ENCODE measurements at regions not wholly inside any gene's neighbourhood (a gene's known extent, or its start where the extent isn't known, plus 50 kb on each side); places are given as distances from the start of the nearest gene placed in this dataset.

DNA sequence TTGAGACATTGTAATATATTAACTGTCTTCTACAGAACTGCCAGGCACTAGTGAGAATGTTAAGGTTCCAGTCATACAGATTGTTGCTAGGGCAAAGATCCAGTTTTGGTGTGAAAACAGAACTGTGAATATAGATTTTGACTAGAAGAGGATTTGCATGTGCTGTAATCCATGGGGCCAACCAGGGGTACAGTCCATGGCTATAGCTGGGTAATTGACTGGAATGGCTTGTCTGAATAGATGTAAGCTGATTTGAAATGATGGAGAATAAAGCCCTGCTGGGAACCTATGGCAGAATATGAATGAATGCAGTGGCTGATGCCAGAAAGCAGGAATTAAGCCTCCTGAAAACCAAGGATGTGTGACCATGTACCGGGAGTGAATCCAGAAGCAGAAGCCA lies 748.5 kb upstream of the CDH10 start:
- peaks cover 0 to under 1% (median 0%) of the 10 kb centered on the region in 4 donors for H3K9me3 ChIP-seq
- DNase-seq, result no peak
- intact Hi-C loops (cut with DNase I; ENCODE audit: low total_unique reads), result no loop called here
- no peaks in the 10 kb centered on the region for H3K27me3 ChIP-seq
- WGBS, 5 donors, result 52 to 100% (median 90%) methylated on average over 1 of the region's 1 CpG
- no peak overlapping the region for H3K27ac ChIP-seq
- TF ChIP-seq EP300 (IDR thresholded peaks at IDR 0.05) (no peak), POLR2A (IDR thresholded peaks at IDR 0.05) (no peak), POLR2AphosphoS5 (IDR thresholded peaks at IDR 0.05) (no peak)
- TF ChIP-seq, protein P1, sequence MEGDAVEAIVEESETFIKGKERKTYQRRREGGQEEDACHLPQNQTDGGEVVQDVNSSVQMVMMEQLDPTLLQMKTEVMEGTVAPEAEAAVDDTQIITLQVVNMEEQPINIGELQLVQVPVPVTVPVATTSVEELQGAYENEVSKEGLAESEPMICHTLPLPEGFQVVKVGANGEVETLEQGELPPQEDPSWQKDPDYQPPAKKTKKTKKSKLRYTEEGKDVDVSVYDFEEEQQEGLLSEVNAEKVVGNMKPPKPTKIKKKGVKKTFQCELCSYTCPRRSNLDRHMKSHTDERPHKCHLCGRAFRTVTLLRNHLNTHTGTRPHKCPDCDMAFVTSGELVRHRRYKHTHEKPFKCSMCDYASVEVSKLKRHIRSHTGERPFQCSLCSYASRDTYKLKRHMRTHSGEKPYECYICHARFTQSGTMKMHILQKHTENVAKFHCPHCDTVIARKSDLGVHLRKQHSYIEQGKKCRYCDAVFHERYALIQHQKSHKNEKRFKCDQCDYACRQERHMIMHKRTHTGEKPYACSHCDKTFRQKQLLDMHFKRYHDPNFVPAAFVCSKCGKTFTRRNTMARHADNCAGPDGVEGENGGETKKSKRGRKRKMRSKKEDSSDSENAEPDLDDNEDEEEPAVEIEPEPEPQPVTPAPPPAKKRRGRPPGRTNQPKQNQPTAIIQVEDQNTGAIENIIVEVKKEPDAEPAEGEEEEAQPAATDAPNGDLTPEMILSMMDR (IDR thresholded peaks at IDR 0.05), result no peak
- no peak overlapping the region for H3K4me3 ChIP-seq
- no peaks in the 10 kb centered on the region for H3K36me3 ChIP-seq
- H3K4me1 ChIP-seq, result no peaks in the 10 kb centered on the region

DNA sequence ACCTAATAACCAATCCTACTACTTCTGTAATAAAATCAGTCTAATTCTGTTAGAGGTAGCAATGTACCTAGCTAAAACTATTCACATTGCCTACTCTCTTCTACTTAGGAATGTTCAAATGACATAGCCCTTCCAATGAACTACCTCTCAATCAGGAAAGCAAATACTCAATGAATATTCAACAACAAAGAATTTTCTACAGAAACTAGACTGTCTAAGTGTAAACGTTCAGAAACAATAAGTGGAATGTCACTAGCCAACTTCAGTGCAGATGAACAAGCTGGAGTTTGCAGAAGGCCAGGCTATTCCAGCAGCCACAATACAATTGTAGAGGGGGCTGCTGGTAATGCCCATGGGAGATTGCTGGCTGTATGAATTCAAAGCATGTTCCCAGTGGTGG lies 743.2 kb upstream of the CDH10 start:
- TF ChIP-seq, protein P1 (IDR thresholded peaks at IDR 0.05), result no peak
- TF ChIP-seq EP300 (IDR thresholded peaks at IDR 0.05) (no peak), POLR2AphosphoS5 (IDR thresholded peaks at IDR 0.05) (no peak), POLR2A (IDR thresholded peaks at IDR 0.05) (no peak)
- Histone ChIP-seq H3K4me1 (no peaks in the 10 kb centered on the region), H3K36me3 (no peaks in the 10 kb centered on the region), H3K4me3 (no peak overlapping the region), H3K27me3 (no peaks in the 10 kb centered on the region), H3K27ac (no peak overlapping the region), H3K9me3 (peaks cover 0 to 28% (median 13%) of the 10 kb centered on the region in 4 donors)
- 32 to 60% (median 40%) methylated on average over 1 of the region's 1 CpG for WGBS, 5 donors
- DNase-seq, result no peak
- intact Hi-C loops (cut with DNase I; ENCODE audit: low total_unique reads), result no loop called here

DNA sequence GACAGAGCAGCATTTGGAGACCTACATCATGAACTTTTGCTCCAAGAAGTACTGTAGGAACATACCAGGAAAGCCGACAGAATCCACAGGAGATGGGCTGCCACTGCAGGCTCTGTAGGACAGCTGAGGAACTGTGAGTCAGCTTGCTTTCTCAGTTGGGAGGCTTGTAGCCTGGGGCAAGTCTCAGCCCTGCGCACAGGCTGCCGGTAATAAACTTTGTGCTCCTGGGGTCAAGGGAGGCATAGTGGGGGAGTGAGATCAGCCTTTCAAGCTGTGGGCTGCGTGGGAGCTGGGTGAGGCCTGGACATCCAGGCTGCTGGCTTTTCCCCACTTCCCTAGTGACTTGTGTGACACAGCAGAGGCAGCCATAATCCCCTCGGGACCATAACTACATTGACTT lies 718.0 kb upstream of the CDH10 start:
- H3K27me3 ChIP-seq, result no peaks in the 10 kb centered on the region
- no peak overlapping the region for H3K27ac ChIP-seq
- H3K4me3 ChIP-seq, result no peak overlapping the region
- peaks cover 0 to 50% (median 18%) of the 10 kb centered on the region in 4 donors for H3K9me3 ChIP-seq
- H3K4me1 ChIP-seq, result no peaks in the 10 kb centered on the region
- TF ChIP-seq EP300 (IDR thresholded peaks at IDR 0.05) (no peak), POLR2A (IDR thresholded peaks at IDR 0.05) (no peak), POLR2AphosphoS5 (IDR thresholded peaks at IDR 0.05) (no peak)
- TF ChIP-seq, protein P1 (IDR thresholded peaks at IDR 0.05), result no peak
- 85 to 92% (median 90%) methylated on average over 3 to 5 of the region's 5 CpGs for WGBS, 5 donors
- no peaks in the 10 kb centered on the region for H3K36me3 ChIP-seq
- intact Hi-C loops (cut with DNase I; ENCODE audit: low total_unique reads), result no loop called here
- no peak for DNase-seq

DNA sequence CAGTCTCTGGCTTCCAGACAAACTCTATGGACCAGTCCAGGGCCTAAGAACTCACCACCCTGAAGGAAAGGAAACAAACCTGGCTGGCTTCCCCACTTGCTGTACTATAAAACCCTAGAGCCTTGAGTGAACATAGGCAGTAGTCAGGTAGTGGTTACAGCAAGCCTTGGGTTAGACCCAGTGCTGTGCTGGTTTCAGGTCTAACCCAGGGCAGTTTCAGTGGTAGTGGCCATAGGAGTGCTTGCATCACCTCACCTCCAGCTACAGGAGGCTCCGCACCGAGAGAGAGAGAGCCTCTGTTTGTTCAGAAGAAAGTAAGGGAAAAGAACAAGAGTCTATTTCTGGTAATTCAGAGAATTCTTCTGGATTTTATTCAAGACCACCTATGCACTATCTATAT lies 714.1 kb upstream of the CDH10 start:
- H3K9me3 ChIP-seq, result peaks cover 0 to 44% (median 20%) of the 10 kb centered on the region in 4 donors
- intact Hi-C loops (cut with DNase I; ENCODE audit: low total_unique reads), result no loop called here
- H3K27me3 ChIP-seq, result no peaks in the 10 kb centered on the region
- no peak overlapping the region for H3K27ac ChIP-seq
- TF ChIP-seq EP300 (IDR thresholded peaks at IDR 0.05), result no peak
- TF ChIP-seq POLR2AphosphoS5 (IDR thresholded peaks at IDR 0.05), result no peak
- TF ChIP-seq POLR2A (IDR thresholded peaks at IDR 0.05), result no peak
- TF ChIP-seq, protein P1 (IDR thresholded peaks at IDR 0.05), result no peak
- DNase-seq, result no peak
- H3K4me1 ChIP-seq, result no peaks in the 10 kb centered on the region
- WGBS, 5 donors, result 70 to 95% (median 90%) methylated on average over 2 of the region's 2 CpGs
- no peaks in the 10 kb centered on the region for H3K36me3 ChIP-seq
- no peak overlapping the region for H3K4me3 ChIP-seq
